LNCAP (cell line): ENCODE measurements at regions not wholly inside any gene's neighbourhood (a gene's known extent, or its start where the extent isn't known, plus 50 kb on each side); places are given as distances from the start of the nearest gene placed in this dataset.

Experiments
- CTCF ChIP-seq: fragments of 450-650 bp; IDR thresholded peaks from 2 replicates; pipeline ENCODE4 v1.5.1; 2017; ENCODE audit warnings: mild to moderate bottlenecking

DNA sequence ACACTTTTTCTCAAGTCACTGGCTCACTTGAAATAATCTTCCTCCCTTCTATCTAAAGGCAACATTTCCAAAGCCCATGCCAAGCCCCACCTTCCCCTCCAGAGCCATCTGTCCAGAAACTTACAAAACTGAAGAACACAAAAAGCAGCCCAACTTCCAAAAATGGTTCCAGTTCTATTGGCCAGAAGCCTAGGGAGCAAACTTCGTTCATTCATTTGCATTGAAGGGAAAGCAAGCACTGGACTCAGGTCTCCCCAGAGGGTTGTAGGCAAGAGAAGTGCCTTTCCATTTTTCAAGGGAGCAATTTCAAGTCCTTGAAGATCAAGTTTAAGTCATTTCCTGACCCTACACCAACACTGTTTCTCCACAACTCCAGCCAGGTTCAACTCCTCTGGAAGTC, 585.0 kb downstream of the BCL11A start:
- TF ChIP-seq CTCF: no peak

- no peak for TF ChIP-seq CTCF
These were observed 585.8 kb downstream of the BCL11A start for GRCh38 chr2:59967691-59968090.

DNA sequence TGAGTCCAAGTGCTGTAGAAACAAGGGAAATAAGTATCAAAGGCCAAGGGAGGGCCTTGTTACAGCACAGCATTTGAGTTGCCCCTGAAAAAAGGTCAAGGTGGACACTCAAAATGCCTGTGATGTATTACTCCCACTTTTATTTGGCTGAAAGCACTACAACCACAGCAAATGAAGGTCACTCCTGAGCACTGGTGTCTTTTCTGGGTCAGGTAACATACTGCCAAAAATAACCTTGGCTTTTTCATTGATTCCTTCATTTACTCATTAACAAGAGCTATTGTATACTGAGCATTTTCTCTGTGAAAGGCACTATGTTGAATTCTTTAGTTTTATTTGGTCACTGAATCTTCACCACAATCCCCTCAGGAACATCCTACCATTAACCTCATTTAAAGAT, 590.3 kb downstream of the BCL11A start:
- TF ChIP-seq CTCF: no peak

DNA sequence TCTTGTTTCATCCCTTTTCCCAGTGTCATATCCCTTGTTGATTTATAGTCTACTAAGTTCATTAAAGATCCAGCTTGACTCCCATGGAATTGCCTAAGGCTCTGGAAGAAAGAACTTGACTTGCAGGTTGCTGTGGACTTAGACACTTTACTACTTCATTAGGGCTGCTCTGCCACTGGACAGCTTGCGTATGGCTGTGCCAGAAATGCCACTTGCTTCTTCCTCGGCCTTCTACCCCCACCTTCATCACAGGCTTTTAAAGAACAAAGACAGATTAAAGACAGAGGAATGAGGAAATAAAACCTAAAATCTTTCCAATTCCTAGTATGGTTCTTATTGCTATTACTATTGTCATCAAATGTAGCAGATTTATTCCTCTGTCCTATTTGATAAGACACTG, 591.7 kb downstream of the BCL11A start:
- no peak for TF ChIP-seq CTCF

GRCh38 chr2:59959944-59960343, 593.5 kb downstream of the BCL11A start:
- TF ChIP-seq CTCF: no peak

GRCh38 chr2:59957504-59957903, 596.0 kb downstream of the BCL11A start:
- TF ChIP-seq CTCF: no peak

DNA sequence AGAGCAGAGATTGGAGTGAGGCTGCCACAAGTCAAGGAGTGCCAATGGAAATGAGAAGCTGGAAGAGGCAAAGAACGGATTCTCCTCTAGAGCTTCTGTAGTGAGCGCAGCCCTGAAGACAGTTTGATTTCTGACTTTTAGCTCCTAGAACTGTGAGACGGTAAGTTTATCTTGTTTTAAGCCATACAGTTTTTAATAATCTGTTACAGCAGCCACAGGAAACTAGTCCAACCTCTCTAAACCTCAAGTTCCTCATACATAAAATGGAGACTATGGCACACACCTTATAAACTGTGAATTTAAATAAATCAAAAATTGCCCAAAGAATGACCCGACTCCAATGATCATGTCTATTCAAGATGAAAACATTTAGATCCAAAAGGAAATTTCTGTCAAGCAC, 596.5 kb downstream of the BCL11A start:
- TF ChIP-seq CTCF: no peak

- TF ChIP-seq CTCF: no peak
These were observed 605.4 kb downstream of the BCL11A start for GRCh38 chr2:59947917-59948541.
